Endothelial cell of umbilical vein (primary cell): ENCODE measurements at regions not wholly inside any gene's neighbourhood (a gene's known extent, or its start where the extent isn't known, plus 50 kb on each side); places are given as distances from the start of the nearest gene placed in this dataset.

Source experiments
- BruUV-seq: library from RNA; stranded (reverse); fragments of 400-500 nt; replicated peaks from 2 replicates; lab custom pipeline; 2021; lab: Mats Ljungman, UMichigan
- CTCF ChIA-PET: fragments of 300-600, 350-600 bp; sonication (Branson Sonifier 250); formaldehyde crosslinking; loops from one replicate; lab custom pipeline; 2021; ENCODE audit warnings: antibody characterized with exemption, inconsistent platforms; lab: Charles Lee
- POLR2A ChIA-PET: fragments of 300-600, 350-600 bp; sonication (Branson Sonifier 250); formaldehyde crosslinking; loops from one replicate; lab custom pipeline; 2021; ENCODE audit warnings: antibody characterized with exemption, inconsistent platforms; lab: Charles Lee
- DNase-seq: peaks from one replicate; pipeline ENCODE4 v3.0.0-alpha.2; 2011; ENCODE audit warnings: low read depth, low spot score
- FAIRE-seq: peaks from 2 replicates; lab custom pipeline; 2011; peaks lifted over from hg19 to GRCh38; lab: Jason Lieb, UNC
- H2AFZ ChIP-seq: 2 replicates; pipeline ENCODE4 v1.6.0; 2012; ENCODE audit warnings: low read depth, low read length, control low read depth, inconsistent platforms
- H3K27ac ChIP-seq: 2 replicates; pipeline ENCODE4 v1.5.1; 2011; ENCODE audit warnings: low read depth, mild to moderate bottlenecking, control low read depth, low read length, moderate library complexity; ENCODE audit not compliant: insufficient read depth
- H3K27me3 ChIP-seq, 2 experiments: 2 replicates each; pipeline versions ENCODE4 v1.6.0 to v1.6.1; 2011; ENCODE audit warnings: low read length in 2 of 2, mixed read lengths in 1 of 2; ENCODE audit not compliant: control insufficient read depth in 2 of 2, insufficient read depth in 2 of 2
- H3K36me3 ChIP-seq, 2 experiments: 2 replicates in 1 of 2; 3 replicates in 1 of 2; pipeline ENCODE4 v1.5.1; 2011; ENCODE audit warnings: low read length in 2 of 2, mild to moderate bottlenecking in 1 of 2, moderate library complexity in 1 of 2; ENCODE audit not compliant: control insufficient read depth in 2 of 2, insufficient read depth in 2 of 2; ENCODE audit errors: extremely low read depth in 1 of 2
- H3K4me1 ChIP-seq: 3 replicates; pipeline ENCODE4 v1.5.1; 2011; ENCODE audit warnings: mild to moderate bottlenecking, low read length; ENCODE audit not compliant: control insufficient read depth, insufficient read depth; ENCODE audit errors: extremely low read depth
- H3K4me2 ChIP-seq: 2 replicates; pipeline ENCODE4 v1.6.1; 2011; ENCODE audit warnings: low read length, control low read depth, mixed read lengths; ENCODE audit not compliant: insufficient read depth
- H3K4me3 ChIP-seq, 3 experiments: fragments of 200-600 bp in 1 of 3; sonication (generic), shearing (Covaris generic) in 1 of 3; replicated peaks in 1 of 3; 2 replicates each; pipeline ENCODE4 v1.5.1; 2011 to 2016; ENCODE audit warnings: control low read depth in 3 of 3, low read length in 3 of 3, mild to moderate bottlenecking in 2 of 3, inconsistent platforms in 1 of 3, low read depth in 1 of 3, moderate library complexity in 1 of 3; ENCODE audit not compliant: insufficient read depth in 1 of 3
- H3K79me2 ChIP-seq: 2 replicates; pipeline ENCODE4 v1.6.0; 2012; ENCODE audit warnings: low read length, inconsistent platforms; ENCODE audit not compliant: control insufficient read depth, insufficient read depth
- H3K9ac ChIP-seq: replicated peaks from 2 replicates; pipeline ENCODE3; 2011; ENCODE audit warnings: low read length, control low read depth; ENCODE audit not compliant: insufficient read depth; ENCODE audit errors: extremely low read depth
- H3K9me1 ChIP-seq: replicated peaks from 3 replicates; pipeline ENCODE4 v1.6.0; 2011; ENCODE audit warnings: mild to moderate bottlenecking, low read length; ENCODE audit not compliant: control insufficient read depth, insufficient read depth; ENCODE audit errors: extremely low read depth
- H3K9me3 ChIP-seq: replicated peaks from 2 replicates; pipeline ENCODE4 v1.5.1; 2012; ENCODE audit warnings: low read length, inconsistent platforms; ENCODE audit not compliant: control insufficient read depth, insufficient read depth
- H4K20me1 ChIP-seq: replicated peaks from 2 replicates; pipeline ENCODE3; 2011; ENCODE audit warnings: mild to moderate bottlenecking, low read length; ENCODE audit not compliant: control insufficient read depth, insufficient read depth; ENCODE audit errors: extremely low read depth
- EZH2 ChIP-seq: IDR thresholded peaks from 2 replicates; pipeline ENCODE4 v1.6.1; 2012; ENCODE audit warnings: borderline replicate concordance, low read depth, mild to moderate bottlenecking, moderate library complexity, low read length, inconsistent platforms; ENCODE audit not compliant: severe bottlenecking
- FOS ChIP-seq: IDR thresholded peaks from 2 replicates; pipeline ENCODE4 v1.6.1; 2011; ENCODE audit warnings: mild to moderate bottlenecking, low read length, moderate library complexity, borderline replicate concordance; ENCODE audit not compliant: insufficient read depth
- GATA2 ChIP-seq: IDR thresholded peaks from 2 replicates; pipeline ENCODE4 v1.7.0; 2011; ENCODE audit warnings: low read depth, mild to moderate bottlenecking, moderate library complexity, mixed read lengths, low read length; ENCODE audit not compliant: insufficient read length, insufficient read depth
- JUN ChIP-seq: IDR thresholded peaks from 2 replicates; pipeline ENCODE4 v1.6.1; 2011; ENCODE audit warnings: borderline replicate concordance, low read depth; ENCODE audit not compliant: insufficient read length, insufficient read depth
- MYC ChIP-seq: IDR thresholded peaks from one replicate; pipeline ENCODE4 v1.6.1; 2011; ENCODE audit warnings: mild to moderate bottlenecking, low read depth, low read length
- POLR2A ChIP-seq: IDR thresholded peaks from 2 replicates; pipeline ENCODE4 v1.6.1; 2012; ENCODE audit warnings: low read depth, mild to moderate bottlenecking, control low read depth, low read length
- POLR2AphosphoS5 ChIP-seq: IDR thresholded peaks from 2 replicates; pipeline ENCODE4 v1.6.1; 2012; ENCODE audit warnings: low read depth, mild to moderate bottlenecking, control low read depth, low read length, moderate library complexity; ENCODE audit not compliant: insufficient read depth
- dilution Hi-C: fragments of 300-500 bp; cut with MboI; formaldehyde crosslinking; loops from one replicate; pipeline ENCODE4 v1.15.0; 2019; ENCODE audit warnings: low sequenced_read_pairs; ENCODE audit not compliant: extremely low pct_ligation_motif_present
- intact Hi-C: fragments of 100-400 bp; cut with micrococcal nuclease; formaldehyde crosslinking; loops from one replicate; pipeline ENCODE4 v1.10.0; 2022
- TF ChIP-seq, protein P1 (sequence below), 2 donors: IDR thresholded peaks; 1 replicate in 1 of 2; 2 replicates in 1 of 2; pipeline ENCODE4 v1.5.1; 2011; ENCODE audit warnings: low read length in 2 of 2, mild to moderate bottlenecking in 2 of 2, moderate library complexity in 2 of 2, control low read depth in 1 of 2, inconsistent platforms in 1 of 2, low read depth in 1 of 2; ENCODE audit not compliant: insufficient read depth in 1 of 2; ENCODE audit errors: extremely low read depth in 1 of 2
- TF ChIP-seq, protein P2 (sequence below): IDR thresholded peaks from 2 replicates; pipeline ENCODE4 v1.6.1; 2011; ENCODE audit not compliant: insufficient read depth, insufficient read length

DNA sequence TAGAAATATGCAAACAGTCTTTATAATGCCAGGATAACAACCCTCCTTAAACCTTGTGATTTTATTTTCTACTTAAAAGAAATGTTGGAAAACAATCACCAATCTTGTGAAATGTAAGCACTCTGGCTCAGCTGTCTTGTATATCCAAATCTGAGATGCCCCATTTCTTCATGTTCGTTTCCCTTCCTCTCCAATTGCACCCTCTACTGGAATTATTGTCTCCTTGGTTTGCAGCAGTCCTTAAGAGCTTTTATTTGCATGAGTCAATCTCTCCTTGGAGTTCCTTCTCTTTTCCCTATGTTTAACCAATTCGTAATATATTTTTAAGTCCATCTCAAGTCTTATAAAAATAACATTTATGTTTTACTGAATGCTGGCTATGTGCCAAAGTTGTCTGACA is 362.0 kb upstream of the CDH10 start:
- dilution Hi-C loops: no loop called here
- Histone ChIP-seq H3K9me3 (no peaks in the 10 kb centered on the region), H2AFZ (no peak overlapping the region), H3K9me1 (no peaks in the 10 kb centered on the region), H3K27ac (no peak overlapping the region), H3K4me3 (no peak overlapping the region), H3K9ac (no peak overlapping the region), H3K79me2 (no peaks in the 10 kb centered on the region), H3K36me3 (no peaks in the 10 kb centered on the region), H4K20me1 (no peaks in the 10 kb centered on the region), H3K4me2 (no peak overlapping the region), H3K4me1 (no peaks in the 10 kb centered on the region), H3K27me3 (no peaks in the 10 kb centered on the region)
- TF ChIP-seq GATA2: no peak
- no peak for TF ChIP-seq POLR2AphosphoS5
- TF ChIP-seq, protein P1, sequence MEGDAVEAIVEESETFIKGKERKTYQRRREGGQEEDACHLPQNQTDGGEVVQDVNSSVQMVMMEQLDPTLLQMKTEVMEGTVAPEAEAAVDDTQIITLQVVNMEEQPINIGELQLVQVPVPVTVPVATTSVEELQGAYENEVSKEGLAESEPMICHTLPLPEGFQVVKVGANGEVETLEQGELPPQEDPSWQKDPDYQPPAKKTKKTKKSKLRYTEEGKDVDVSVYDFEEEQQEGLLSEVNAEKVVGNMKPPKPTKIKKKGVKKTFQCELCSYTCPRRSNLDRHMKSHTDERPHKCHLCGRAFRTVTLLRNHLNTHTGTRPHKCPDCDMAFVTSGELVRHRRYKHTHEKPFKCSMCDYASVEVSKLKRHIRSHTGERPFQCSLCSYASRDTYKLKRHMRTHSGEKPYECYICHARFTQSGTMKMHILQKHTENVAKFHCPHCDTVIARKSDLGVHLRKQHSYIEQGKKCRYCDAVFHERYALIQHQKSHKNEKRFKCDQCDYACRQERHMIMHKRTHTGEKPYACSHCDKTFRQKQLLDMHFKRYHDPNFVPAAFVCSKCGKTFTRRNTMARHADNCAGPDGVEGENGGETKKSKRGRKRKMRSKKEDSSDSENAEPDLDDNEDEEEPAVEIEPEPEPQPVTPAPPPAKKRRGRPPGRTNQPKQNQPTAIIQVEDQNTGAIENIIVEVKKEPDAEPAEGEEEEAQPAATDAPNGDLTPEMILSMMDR (IDR thresholded peaks at IDR 0.05; ENCODE audit: extremely low read depth in 1 of 2, insufficient read depth in 1 of 2, low read depth in 1 of 2, low read length in 2 of 2): no peak
- TF ChIP-seq, protein P2, sequence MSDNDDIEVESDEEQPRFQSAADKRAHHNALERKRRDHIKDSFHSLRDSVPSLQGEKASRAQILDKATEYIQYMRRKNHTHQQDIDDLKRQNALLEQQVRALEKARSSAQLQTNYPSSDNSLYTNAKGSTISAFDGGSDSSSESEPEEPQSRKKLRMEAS: no peak
- TF ChIP-seq EZH2: no peak
- TF ChIP-seq MYC: no peak
- no peak for TF ChIP-seq FOS
- TF ChIP-seq POLR2A: no peak
- TF ChIP-seq JUN: no peak
- intact Hi-C loops: no loop called here
- DNase-seq: no peak
- POLR2A ChIA-PET: no interaction called here
- CTCF ChIA-PET: no interaction called here
- BruUV-seq: no TSS peak
- FAIRE-seq: no peak
